KMS-11 (cell line): ENCODE measurements at regions not wholly inside any gene's neighbourhood (a gene's known extent, or its start where the extent isn't known, plus 50 kb on each side); places are given as distances from the start of the nearest gene placed in this dataset.

Experiments
- H2AFZ ChIP-seq: fragments of 200-600 bp; sonication (generic); 2 replicates; pipeline ENCODE4 v1.6.1; 2016; ENCODE audit warnings: antibody characterized with exemption, mixed run types, low read depth
- H3K27ac ChIP-seq: fragments of 200-600 bp; sonication (generic); 2 replicates; pipeline ENCODE4 v1.6.1; 2016; ENCODE audit warnings: mild to moderate bottlenecking, mixed run types
- H3K27me3 ChIP-seq: fragments of 200-600 bp; sonication (generic); 2 replicates; pipeline ENCODE4 v1.6.1; 2017; ENCODE audit warnings: mild to moderate bottlenecking, low read depth, mixed run types, moderate library complexity; ENCODE audit not compliant: insufficient read depth
- H3K36me3 ChIP-seq: fragments of 200-600 bp; sonication (generic); 2 replicates; pipeline ENCODE4 v1.6.1; 2017; ENCODE audit warnings: mild to moderate bottlenecking, mixed run types; ENCODE audit not compliant: insufficient read depth
- H3K4me1 ChIP-seq: fragments of 200-600 bp; sonication (generic); 2 replicates; pipeline ENCODE4 v1.6.1; 2016; ENCODE audit warnings: mild to moderate bottlenecking, low read depth, mixed run types; ENCODE audit not compliant: poor library complexity, severe bottlenecking
- H3K4me2 ChIP-seq: fragments of 200-600 bp; sonication (generic); 2 replicates; pipeline ENCODE4 v1.7.0; 2016; ENCODE audit warnings: mild to moderate bottlenecking, mixed run types
- H3K4me3 ChIP-seq: fragments of 200-600 bp; sonication (generic); IDR thresholded peaks from 2 replicates; pipeline ENCODE4 v1.6.1; 2017; ENCODE audit warnings: low read depth, low read length, mixed read lengths; ENCODE audit not compliant: insufficient read depth
- H3K79me2 ChIP-seq: fragments of 200-600 bp; sonication (generic); 2 replicates; pipeline ENCODE4 v1.6.1; 2016; ENCODE audit warnings: low read depth, mixed run types; ENCODE audit not compliant: insufficient read depth
- H3K9ac ChIP-seq: fragments of 200-600 bp; sonication (generic); 2 replicates; pipeline ENCODE4 v1.6.1; 2016; ENCODE audit warnings: mild to moderate bottlenecking, mixed run types
- H4K20me1 ChIP-seq: fragments of 200-600 bp; sonication (generic); 2 replicates; pipeline ENCODE4 v1.6.1; 2016; ENCODE audit warnings: mild to moderate bottlenecking, mixed run types; ENCODE audit not compliant: insufficient read depth
- CTCF ChIP-seq: fragments of 200-600 bp; sonication (generic); conservative IDR thresholded peaks from 2 replicates; pipeline ENCODE4 v1.6.1; 2017; ENCODE audit warnings: low read depth, mild to moderate bottlenecking, antibody characterized with exemption, low read length, moderate library complexity, mixed read lengths

- Histone ChIP-seq H3K4me3 (no peak overlapping the region), H4K20me1 (no peaks in the 10 kb centered on the region), H3K4me2 (no peak overlapping the region), H3K4me1 (peaks cover 5% of the 10 kb centered on the region), H2AFZ (no peak overlapping the region), H3K36me3 (no peaks in the 10 kb centered on the region), H3K27me3 (no peaks in the 10 kb centered on the region), H3K9ac (no peak overlapping the region), H3K79me2 (no peaks in the 10 kb centered on the region), H3K27ac (no peak overlapping the region)
- peak; percentile 76 for TF ChIP-seq CTCF
Observed at GRCh38 chr2:160970052-160970965, 189.9 kb upstream of the TANK start.

GRCh38 chr2:160973991-160974390 lies 186.2 kb upstream of the TANK start:
- Histone ChIP-seq H3K9ac (no peak overlapping the region), H3K27me3 (no peaks in the 10 kb centered on the region), H3K36me3 (no peaks in the 10 kb centered on the region), H3K4me1 (peaks cover 5% of the 10 kb centered on the region), H3K27ac (no peak overlapping the region), H4K20me1 (no peaks in the 10 kb centered on the region), H3K4me3 (no peak overlapping the region), H3K4me2 (no peak overlapping the region), H2AFZ (no peak overlapping the region), H3K79me2 (no peaks in the 10 kb centered on the region)
- no peak for TF ChIP-seq CTCF

GRCh38 chr2:160974803-160975202 lies 185.4 kb upstream of the TANK start:
- Histone ChIP-seq H2AFZ (no peak overlapping the region), H3K4me2 (no peak overlapping the region), H3K27ac (no peak overlapping the region), H3K9ac (no peak overlapping the region), H3K4me1 (peaks cover 5% of the 10 kb centered on the region), H3K27me3 (no peaks in the 10 kb centered on the region), H3K4me3 (no peak overlapping the region), H4K20me1 (no peaks in the 10 kb centered on the region), H3K79me2 (no peaks in the 10 kb centered on the region), H3K36me3 (no peaks in the 10 kb centered on the region)
- TF ChIP-seq CTCF: no peak

DNA sequence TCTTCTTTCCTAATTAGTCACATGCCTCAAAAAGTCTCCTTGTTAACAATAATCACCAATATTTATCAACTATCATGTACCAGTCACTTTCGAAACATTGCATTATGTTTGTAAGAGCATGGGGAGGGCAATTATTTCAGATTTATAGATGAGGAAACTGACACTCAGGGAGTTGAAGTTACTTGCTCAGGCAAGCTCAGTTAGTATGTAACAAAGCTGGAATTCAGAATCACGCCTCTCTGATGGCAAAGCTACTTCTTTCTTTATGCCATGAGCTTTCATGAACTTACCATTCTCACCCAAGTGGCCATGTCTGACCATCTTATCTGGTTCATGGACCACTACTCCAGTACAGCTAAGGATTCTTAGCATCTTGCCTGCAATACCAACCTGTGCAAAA lies 183.4 kb upstream of the TANK start:
- TF ChIP-seq CTCF: no peak
- H4K20me1 ChIP-seq: no peaks in the 10 kb centered on the region

More for the DNA sequence above, 183.4 kb upstream of the TANK start:
- Histone ChIP-seq H3K27me3 (no peaks in the 10 kb centered on the region), H3K9ac (no peak overlapping the region), H3K27ac (no peak overlapping the region), H2AFZ (no peak overlapping the region), H3K4me1 (no peaks in the 10 kb centered on the region), H3K36me3 (no peaks in the 10 kb centered on the region), H3K79me2 (no peaks in the 10 kb centered on the region), H3K4me2 (no peak overlapping the region), H3K4me3 (no peak overlapping the region)
